ENCODE measurements at regions not wholly inside any gene's neighbourhood (a gene's known extent, or its start where the extent isn't known, plus 50 kb on each side); places are given as distances from the start of the nearest gene placed in this dataset.

- no peaks in the 10 kb centered on the region for H3K4me1 ChIP-seq
- TF ChIP-seq CTCF (IDR thresholded peaks at IDR 0.05), result no peak
- H3K4me3 ChIP-seq, result no peak overlapping the region
- peaks cover 0 to 3% (median 0%) of the 10 kb centered on the region in 4 donors for H3K27me3 ChIP-seq
- no peak for FAIRE-seq
- H3K9me3 ChIP-seq, result no peaks in the 10 kb centered on the region
- no peak for ATAC-seq
- no peak overlapping the region for H3K27ac ChIP-seq
- no peak for DNase-seq
- no peaks in the 10 kb centered on the region for H3K36me3 ChIP-seq
- intact Hi-C loops (cut with DNase I), result no loop called here
- WGBS, 2 donors, result 65 to 77% methylated on average over 4 of the region's 4 CpGs
Measured at GRCh38 chrX:97995834-97996233, 1112.1 kb downstream of the RPA4 start.

GRCh38 chrX:98028691-98029090 lies 1145.0 kb downstream of the RPA4 start:
- FAIRE-seq (no peak), DNase-seq (peak in 1 of 6 donors; percentile 23), ATAC-seq (no peak)
- Histone ChIP-seq H3K9me3 (no peaks in the 10 kb centered on the region), H3K27ac (no peak overlapping the region), H3K4me3 (no peak overlapping the region), H3K27me3 (no peaks in the 10 kb centered on the region), H3K4me1 (no peaks in the 10 kb centered on the region), H3K36me3 (no peaks in the 10 kb centered on the region)
- intact Hi-C loops (cut with DNase I), result no loop called here
- 55 to 58% methylated on average over 4 of the region's 4 CpGs for WGBS, 2 donors
- no peak for TF ChIP-seq CTCF (IDR thresholded peaks at IDR 0.05)

DNA sequence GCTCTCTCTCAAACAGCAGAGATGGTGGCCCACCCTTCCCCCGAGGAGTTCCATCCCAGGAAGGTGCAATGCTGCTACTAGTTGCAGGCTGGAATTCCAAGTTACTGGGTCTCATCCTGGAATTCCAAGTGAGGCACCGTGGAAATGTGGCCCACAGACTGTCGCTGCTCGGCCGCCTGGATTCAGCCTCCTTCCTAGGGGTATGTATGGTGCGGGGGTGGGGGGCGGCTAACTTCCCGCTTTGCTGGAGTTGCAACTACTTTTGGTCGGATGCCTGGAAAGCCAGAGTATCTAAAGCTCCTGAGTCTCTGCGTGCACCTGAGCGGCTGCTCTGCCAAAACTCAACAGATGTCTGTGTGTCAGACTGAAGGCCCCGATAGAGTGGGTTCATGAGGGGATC lies 1146.2 kb downstream of the RPA4 start:
- peak in 1 of 6 donors; percentile 20 for DNase-seq
- H3K9me3 ChIP-seq, result no peaks in the 10 kb centered on the region

DNA sequence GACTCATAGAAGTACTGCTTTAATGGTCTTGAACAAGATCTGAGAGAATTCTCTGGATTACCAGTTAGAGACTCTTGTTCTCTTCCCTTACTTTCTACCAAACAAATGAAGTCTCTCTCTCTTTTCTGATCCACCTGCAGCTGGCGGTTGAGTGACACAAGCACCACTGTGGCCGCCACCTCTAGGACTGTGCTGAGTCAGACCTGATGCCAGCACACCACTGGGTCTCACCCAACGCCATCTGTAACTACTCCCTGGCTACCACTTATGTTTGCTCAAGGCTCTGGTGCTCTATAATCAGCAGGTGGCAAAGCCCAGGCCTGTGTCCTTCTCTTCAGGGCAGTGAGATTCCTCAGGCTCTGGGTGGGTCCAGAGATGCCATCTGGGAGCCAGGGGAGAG lies 1173.5 kb downstream of the RPA4 start:
- Histone ChIP-seq H3K4me3 (no peak overlapping the region), H3K4me1 (no peaks in the 10 kb centered on the region), H3K9me3 (no peaks in the 10 kb centered on the region), H3K36me3 (no peaks in the 10 kb centered on the region), H3K27me3 (no peaks in the 10 kb centered on the region), H3K27ac (no peak overlapping the region)
- intact Hi-C loops (cut with DNase I), result no loop called here
- ATAC-seq (no peak), DNase-seq (no peak), FAIRE-seq (no peak)
- 52 to 55% methylated on average over 3 of the region's 3 CpGs for WGBS, 2 donors
- TF ChIP-seq CTCF (IDR thresholded peaks at IDR 0.05), result no peak

More for the DNA sequence above, 1146.2 kb downstream of the RPA4 start:
- 74 to 76% methylated on average over 12 of the region's 12 CpGs for WGBS, 2 donors
- H3K4me1 ChIP-seq, result no peaks in the 10 kb centered on the region
- H3K27ac ChIP-seq, result no peak overlapping the region
- ATAC-seq, result no peak
- intact Hi-C loops (cut with DNase I), result no loop called here
- no peak for TF ChIP-seq CTCF (IDR thresholded peaks at IDR 0.05)
- no peak for FAIRE-seq
- H3K27me3 ChIP-seq, result peaks cover 0 to 3% (median 0%) of the 10 kb centered on the region in 4 donors
- no peak overlapping the region for H3K4me3 ChIP-seq
- no peaks in the 10 kb centered on the region for H3K36me3 ChIP-seq

DNA sequence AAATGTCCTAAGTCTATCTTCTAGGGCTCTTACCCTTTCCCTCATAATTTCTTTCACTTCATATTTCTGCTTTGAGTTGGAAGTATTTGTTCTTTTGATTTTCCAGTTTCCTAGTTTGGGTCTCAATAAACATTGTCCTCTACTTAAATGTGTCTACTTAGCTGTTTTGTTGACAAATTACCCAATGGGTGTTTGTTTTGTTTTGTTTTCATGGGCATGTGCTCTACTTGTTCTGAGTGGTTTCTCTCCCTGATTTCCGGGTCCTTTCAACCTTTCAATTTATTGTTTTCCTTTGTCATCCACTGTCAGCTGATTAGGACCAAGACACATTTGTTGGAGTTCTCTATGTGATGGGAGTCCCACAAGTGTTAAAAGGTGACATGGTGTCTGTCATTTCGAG lies 1181.4 kb downstream of the RPA4 start:
- FAIRE-seq (no peak), DNase-seq (no peak), ATAC-seq (no peak)
- WGBS, 2 donors, result 27 to 49% methylated on average over 2 of the region's 2 CpGs
- Histone ChIP-seq H3K4me1 (no peaks in the 10 kb centered on the region), H3K27ac (no peak overlapping the region), H3K4me3 (no peak overlapping the region), H3K9me3 (no peaks in the 10 kb centered on the region), H3K36me3 (no peaks in the 10 kb centered on the region), H3K27me3 (no peaks in the 10 kb centered on the region)
- intact Hi-C loops (cut with DNase I), result no loop called here
- TF ChIP-seq CTCF (IDR thresholded peaks at IDR 0.05), result no peak

Data from pancreas (tissue), 10 donors.